Activated CD4-positive, CD25-positive, alpha-beta regulatory T cell treated with anti-CD3 and anti-CD28 coated beads, Interleukin-2, amount 50 U/mL, for 24 hours (primary cell): ENCODE measurements at regions not wholly inside any gene's neighbourhood (a gene's known extent, or its start where the extent isn't known, plus 50 kb on each side); places are given as distances from the start of the nearest gene placed in this dataset.

Source experiments
- ATAC-seq, 2 donors: fragments of 150-1000 bp; cut with Tn5 transposase; one replicate each; pipeline ENCODE4 v1.10.0; 2021; ENCODE audit warnings: mild to moderate bottlenecking in 1 of 2, moderate library complexity in 1 of 2

- no peak for ATAC-seq
Observed at GRCh38 chr5:164650427-164650826, 1145.0 kb downstream of the MAT2B start.

GRCh38 chr5:164651546-164652275, 1146.3 kb downstream of the MAT2B start:
- ATAC-seq: no peak

GRCh38 chr5:164652276-164652660, 1146.8 kb downstream of the MAT2B start:
- ATAC-seq: no peak

GRCh38 chr5:164663198-164663989, 1158.0 kb downstream of the MAT2B start:
- no peak for ATAC-seq

GRCh38 chr5:164671640-164672039, 1166.2 kb downstream of the MAT2B start:
- no peak for ATAC-seq

GRCh38 chr5:164672205-164672604, 1166.8 kb downstream of the MAT2B start:
- no peak for ATAC-seq

GRCh38 chr5:164672931-164673694, 1167.7 kb downstream of the MAT2B start:
- ATAC-seq: no peak

GRCh38 chr5:164679461-164679860, 1174.0 kb downstream of the MAT2B start:
- no peak for ATAC-seq

GRCh38 chr5:164680216-164680615, 1174.8 kb downstream of the MAT2B start:
- no peak for ATAC-seq

GRCh38 chr5:164680812-164681520, 1175.5 kb downstream of the MAT2B start:
- no peak for ATAC-seq

GRCh38 chr5:164687391-164687790, 1182.0 kb downstream of the MAT2B start:
- no peak for ATAC-seq

GRCh38 chr5:164688437-164688836, 1183.0 kb downstream of the MAT2B start:
- no peak for ATAC-seq

GRCh38 chr5:164708831-164709230, 1203.4 kb downstream of the MAT2B start:
- no peak for ATAC-seq

GRCh38 chr5:164713682-164714081, 1208.3 kb downstream of the MAT2B start:
- no peak for ATAC-seq

GRCh38 chr5:164721116-164721515, 1215.7 kb downstream of the MAT2B start:
- no peak for ATAC-seq

- ATAC-seq: no peak
Observed at GRCh38 chr5:164721656-164722055, 1216.2 kb downstream of the MAT2B start.

GRCh38 chr5:164722702-164723101, 1217.3 kb downstream of the MAT2B start:
- no peak for ATAC-seq

- no peak for ATAC-seq
Observed at GRCh38 chr5:164727012-164727411, 1221.6 kb downstream of the MAT2B start.

- no peak for ATAC-seq
Observed at GRCh38 chr5:164728733-164729132, 1223.3 kb downstream of the MAT2B start.

- ATAC-seq: no peak
Observed at GRCh38 chr5:164735334-164735733, 1229.9 kb downstream of the MAT2B start.

- ATAC-seq: no peak
Observed at GRCh38 chr5:164741376-164741775, 1236.0 kb downstream of the MAT2B start.

- ATAC-seq: no peak
Observed at GRCh38 chr5:164742025-164742424, 1236.6 kb downstream of the MAT2B start.

GRCh38 chr5:164746723-164747122, 1241.3 kb downstream of the MAT2B start:
- no peak for ATAC-seq
